ENCODE measurements at regions not wholly inside any gene's neighbourhood (a gene's known extent, or its start where the extent isn't known, plus 50 kb on each side); places are given as distances from the start of the nearest gene placed in this dataset.

GRCh38 chr3:176909044-176909443 is 288.2 kb downstream of the TBL1XR1 start:
- Mint-ChIP-seq H3K4me1 (peaks cover 24% of the 10 kb centered on the region), H3K27ac (no peak overlapping the region), H3K36me3 (peaks cover 6% of the 10 kb centered on the region), H3K9me3 (peaks cover 8% of the 10 kb centered on the region), H3K27me3 (ENCODE audit: low read depth) (no peaks in the 10 kb centered on the region; the same call in 1 of the 2 replicates), H3K4me3 (no peak overlapping the region)
- ChIA-PET CTCF (no interaction called here), POLR2A (interaction anchor here (0.6 kb wide), 1 partner anchor 240 kb away, joined by 3 read pairs; no protein-coding TSS in a partner anchor)
- DNase-seq (ENCODE audit: low spot score) (no peak), ATAC-seq (no peak)
- TF ChIP-seq ARID4B (CRISPR knock-in tag; IDR thresholded peaks at IDR 0.05; ENCODE audit: borderline replicate concordance) (no peak), TCF7 (CRISPR knock-in tag; IDR thresholded peaks at IDR 0.05; ENCODE audit: low read depth) (no peak), JUN (CRISPR knock-in tag; IDR thresholded peaks at IDR 0.05) (no peak), ZNF423 (CRISPR knock-in tag; IDR thresholded peaks at IDR 0.05) (no peak), FOXJ3 (CRISPR knock-in tag; IDR thresholded peaks at IDR 0.05; ENCODE audit: borderline replicate concordance) (no peak), ZNF263 (CRISPR knock-in tag; IDR thresholded peaks at IDR 0.05; ENCODE audit: low read depth) (no peak), PRRX2 (CRISPR knock-in tag; IDR thresholded peaks at IDR 0.05) (no peak), HMGXB4 (CRISPR knock-in tag; IDR thresholded peaks at IDR 0.05) (no peak), MYBL2 (CRISPR knock-in tag; IDR thresholded peaks at IDR 0.05) (no peak), ZNF425 (CRISPR knock-in tag; conservative IDR thresholded peaks at IDR 0.05) (no peak), IRF2 (CRISPR knock-in tag; IDR thresholded peaks at IDR 0.05; ENCODE audit: borderline replicate concordance, low read depth) (no peak), NR1H2 (CRISPR knock-in tag; IDR thresholded peaks at IDR 0.05) (no peak), NR3C1 (CRISPR knock-in tag; conservative IDR thresholded peaks at IDR 0.05; ENCODE audit: low read depth) (no peak), ZNF671 (CRISPR knock-in tag; IDR thresholded peaks at IDR 0.05) (no peak), RORB (CRISPR knock-in tag; IDR thresholded peaks at IDR 0.05) (no peak), NFE2L1 (CRISPR knock-in tag; IDR thresholded peaks at IDR 0.05) (no peak), ZNF512 (CRISPR knock-in tag; IDR thresholded peaks at IDR 0.05; ENCODE audit: borderline replicate concordance) (no peak), SP1 (CRISPR knock-in tag; conservative IDR thresholded peaks at IDR 0.05) (no peak), TEAD4 (CRISPR knock-in tag; IDR thresholded peaks at IDR 0.05) (no peak)

All from WTC11 (cell line).